ENCODE measurements at regions not wholly inside any gene's neighbourhood (a gene's known extent, or its start where the extent isn't known, plus 50 kb on each side); places are given as distances from the start of the nearest gene placed in this dataset.

DNA sequence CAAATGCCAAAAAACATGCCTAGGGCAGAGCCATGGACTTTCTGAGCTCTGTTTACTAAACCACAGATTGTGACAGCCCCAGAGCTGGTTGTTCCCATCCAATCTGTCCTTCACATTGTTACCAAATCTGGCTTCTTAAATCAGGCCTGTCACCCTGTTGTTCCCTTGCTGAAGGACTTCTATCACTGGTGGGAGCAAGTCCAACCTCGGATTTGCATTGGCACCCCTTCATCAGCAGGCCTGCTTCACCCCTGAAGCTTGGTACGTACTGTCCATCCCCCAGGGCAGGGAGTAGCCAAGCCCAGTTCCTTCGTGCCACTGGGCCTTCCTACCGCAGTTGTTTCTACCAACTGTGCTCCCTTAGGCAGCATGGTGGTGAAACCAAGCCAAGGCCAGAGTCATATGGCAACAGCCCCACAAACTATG is 357.3 kb upstream of the JARID2 start:
- TF ChIP-seq, protein P1, sequence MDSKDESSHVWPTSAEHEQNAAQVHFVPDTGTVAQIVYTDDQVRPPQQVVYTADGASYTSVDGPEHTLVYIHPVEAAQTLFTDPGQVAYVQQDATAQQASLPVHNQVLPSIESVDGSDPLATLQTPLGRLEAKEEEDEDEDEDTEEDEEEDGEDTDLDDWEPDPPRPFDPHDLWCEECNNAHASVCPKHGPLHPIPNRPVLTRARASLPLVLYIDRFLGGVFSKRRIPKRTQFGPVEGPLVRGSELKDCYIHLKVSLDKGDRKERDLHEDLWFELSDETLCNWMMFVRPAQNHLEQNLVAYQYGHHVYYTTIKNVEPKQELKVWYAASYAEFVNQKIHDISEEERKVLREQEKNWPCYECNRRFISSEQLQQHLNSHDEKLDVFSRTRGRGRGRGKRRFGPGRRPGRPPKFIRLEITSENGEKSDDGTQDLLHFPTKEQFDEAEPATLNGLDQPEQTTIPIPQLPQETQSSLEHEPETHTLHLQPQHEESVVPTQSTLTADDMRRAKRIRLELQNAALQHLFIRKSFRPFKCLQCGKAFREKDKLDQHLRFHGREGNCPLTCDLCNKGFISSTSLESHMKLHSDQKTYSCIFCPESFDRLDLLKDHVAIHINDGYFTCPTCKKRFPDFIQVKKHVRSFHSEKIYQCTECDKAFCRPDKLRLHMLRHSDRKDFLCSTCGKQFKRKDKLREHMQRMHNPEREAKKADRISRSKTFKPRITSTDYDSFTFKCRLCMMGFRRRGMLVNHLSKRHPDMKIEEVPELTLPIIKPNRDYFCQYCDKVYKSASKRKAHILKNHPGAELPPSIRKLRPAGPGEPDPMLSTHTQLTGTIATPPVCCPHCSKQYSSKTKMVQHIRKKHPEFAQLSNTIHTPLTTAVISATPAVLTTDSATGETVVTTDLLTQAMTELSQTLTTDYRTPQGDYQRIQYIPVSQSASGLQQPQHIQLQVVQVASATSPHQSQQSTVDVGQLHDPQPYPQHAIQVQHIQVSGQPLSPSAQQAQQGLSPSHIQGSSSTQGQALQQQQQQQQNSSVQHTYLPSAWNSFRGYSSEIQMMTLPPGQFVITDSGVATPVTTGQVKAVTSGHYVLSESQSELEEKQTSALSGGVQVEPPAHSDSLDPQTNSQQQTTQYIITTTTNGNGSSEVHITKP (tag by site-specific recombination; IDR thresholded peaks at IDR 0.05) = no peak
- TF ChIP-seq, protein P2, sequence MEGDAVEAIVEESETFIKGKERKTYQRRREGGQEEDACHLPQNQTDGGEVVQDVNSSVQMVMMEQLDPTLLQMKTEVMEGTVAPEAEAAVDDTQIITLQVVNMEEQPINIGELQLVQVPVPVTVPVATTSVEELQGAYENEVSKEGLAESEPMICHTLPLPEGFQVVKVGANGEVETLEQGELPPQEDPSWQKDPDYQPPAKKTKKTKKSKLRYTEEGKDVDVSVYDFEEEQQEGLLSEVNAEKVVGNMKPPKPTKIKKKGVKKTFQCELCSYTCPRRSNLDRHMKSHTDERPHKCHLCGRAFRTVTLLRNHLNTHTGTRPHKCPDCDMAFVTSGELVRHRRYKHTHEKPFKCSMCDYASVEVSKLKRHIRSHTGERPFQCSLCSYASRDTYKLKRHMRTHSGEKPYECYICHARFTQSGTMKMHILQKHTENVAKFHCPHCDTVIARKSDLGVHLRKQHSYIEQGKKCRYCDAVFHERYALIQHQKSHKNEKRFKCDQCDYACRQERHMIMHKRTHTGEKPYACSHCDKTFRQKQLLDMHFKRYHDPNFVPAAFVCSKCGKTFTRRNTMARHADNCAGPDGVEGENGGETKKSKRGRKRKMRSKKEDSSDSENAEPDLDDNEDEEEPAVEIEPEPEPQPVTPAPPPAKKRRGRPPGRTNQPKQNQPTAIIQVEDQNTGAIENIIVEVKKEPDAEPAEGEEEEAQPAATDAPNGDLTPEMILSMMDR (tag by site-specific recombination; IDR thresholded peaks at IDR 0.05) = no peak
- TF ChIP-seq SCRT1 (tag by site-specific recombination; IDR thresholded peaks at IDR 0.05; ENCODE audit: borderline replicate concordance) (no peak), REST (tag by site-specific recombination; IDR thresholded peaks at IDR 0.05) (no peak), ZNF146 (tag by site-specific recombination; IDR thresholded peaks at IDR 0.05) (no peak), ZNF707 (tag by site-specific recombination; IDR thresholded peaks at IDR 0.05) (no peak), EGR2 (tag by site-specific recombination; IDR thresholded peaks at IDR 0.05; ENCODE audit: low read depth) (no peak)
- TF ChIP-seq, protein P3, sequence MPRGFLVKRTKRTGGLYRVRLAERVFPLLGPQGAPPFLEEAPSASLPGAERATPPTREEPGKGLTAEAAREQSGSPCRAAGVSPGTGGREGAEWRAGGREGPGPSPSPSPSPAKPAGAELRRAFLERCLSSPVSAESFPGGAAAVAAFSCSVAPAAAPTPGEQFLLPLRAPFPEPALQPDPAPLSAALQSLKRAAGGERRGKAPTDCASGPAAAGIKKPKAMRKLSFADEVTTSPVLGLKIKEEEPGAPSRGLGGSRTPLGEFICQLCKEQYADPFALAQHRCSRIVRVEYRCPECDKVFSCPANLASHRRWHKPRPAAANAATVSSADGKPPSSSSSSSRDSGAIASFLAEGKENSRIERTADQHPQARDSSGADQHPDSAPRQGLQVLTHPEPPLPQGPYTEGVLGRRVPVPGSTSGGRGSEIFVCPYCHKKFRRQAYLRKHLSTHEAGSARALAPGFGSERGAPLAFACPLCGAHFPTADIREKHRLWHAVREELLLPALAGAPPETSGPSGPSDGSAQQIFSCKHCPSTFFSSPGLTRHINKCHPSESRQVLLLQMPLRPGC (tag by site-specific recombination; IDR thresholded peaks at IDR 0.05) = no peak
